ENCODE measurements at regions not wholly inside any gene's neighbourhood (a gene's known extent, or its start where the extent isn't known, plus 50 kb on each side); places are given as distances from the start of the nearest gene placed in this dataset.

- DNase-seq = no peak
- Histone ChIP-seq H3K4me3 (no peak overlapping the region), H3K36me3 (no peaks in the 10 kb centered on the region), H3K9me3 (replicated peaks) (peaks cover 24% of the 10 kb centered on the region), H3K27ac (replicated peaks) (no peak overlapping the region), H3K4me1 (no peaks in the 10 kb centered on the region), H3K27me3 (ENCODE audit: low read depth) (no peaks in the 10 kb centered on the region)
- no peak for TF ChIP-seq CTCF (IDR thresholded peaks at IDR 0.05; ENCODE audit: borderline replicate concordance)
- intact Hi-C loops (cut with micrococcal nuclease) = no loop called here
These were observed 856.3 kb downstream of the SUCLG1 start for GRCh38 chr2:83602753-83603152.

GRCh38 chr2:83596592-83597282, 862.3 kb downstream of the SUCLG1 start:
- Histone ChIP-seq H3K4me1 (no peaks in the 10 kb centered on the region), H3K27me3 (ENCODE audit: low read depth) (no peaks in the 10 kb centered on the region), H3K4me3 (no peak overlapping the region), H3K27ac (replicated peaks) (no peak overlapping the region), H3K36me3 (no peaks in the 10 kb centered on the region), H3K9me3 (replicated peaks) (peaks cover 9% of the 10 kb centered on the region)
- no peak for DNase-seq
- intact Hi-C loops (cut with micrococcal nuclease) = no loop called here
- no peak for TF ChIP-seq CTCF (IDR thresholded peaks at IDR 0.05; ENCODE audit: borderline replicate concordance)

- TF ChIP-seq CTCF (IDR thresholded peaks at IDR 0.05; ENCODE audit: borderline replicate concordance) = no peak
- no peaks in the 10 kb centered on the region for H3K27me3 ChIP-seq (ENCODE audit: low read depth)
- H3K4me3 ChIP-seq = no peak overlapping the region
- intact Hi-C loops (cut with micrococcal nuclease) = no loop called here
- H3K4me1 ChIP-seq = no peaks in the 10 kb centered on the region
- no peak for DNase-seq
- H3K27ac ChIP-seq (replicated peaks) = no peak overlapping the region
- no peaks in the 10 kb centered on the region for H3K36me3 ChIP-seq
- peaks cover 9% of the 10 kb centered on the region for H3K9me3 ChIP-seq (replicated peaks)
These were observed 863.2 kb downstream of the SUCLG1 start for GRCh38 chr2:83595926-83596325.

- DNase-seq = no peak
- H3K9me3 ChIP-seq (replicated peaks) = peaks cover 9% of the 10 kb centered on the region
- H3K36me3 ChIP-seq = no peaks in the 10 kb centered on the region
- no peaks in the 10 kb centered on the region for H3K27me3 ChIP-seq (ENCODE audit: low read depth)
- no peak for TF ChIP-seq CTCF (IDR thresholded peaks at IDR 0.05; ENCODE audit: borderline replicate concordance)
- no peaks in the 10 kb centered on the region for H3K4me1 ChIP-seq
- intact Hi-C loops (cut with micrococcal nuclease) = no loop called here
- H3K4me3 ChIP-seq = no peak overlapping the region
- no peak overlapping the region for H3K27ac ChIP-seq (replicated peaks)
These were observed 863.9 kb downstream of the SUCLG1 start for GRCh38 chr2:83595121-83595690.

- Histone ChIP-seq H3K4me1 (no peaks in the 10 kb centered on the region), H3K36me3 (no peaks in the 10 kb centered on the region), H3K27ac (replicated peaks) (no peak overlapping the region), H3K4me3 (no peak overlapping the region), H3K9me3 (replicated peaks) (peaks cover 8% of the 10 kb centered on the region), H3K27me3 (ENCODE audit: low read depth) (no peaks in the 10 kb centered on the region)
- intact Hi-C loops (cut with micrococcal nuclease) = no loop called here
- TF ChIP-seq CTCF (IDR thresholded peaks at IDR 0.05; ENCODE audit: borderline replicate concordance) = no peak
- DNase-seq = no peak
These were observed 864.6 kb downstream of the SUCLG1 start for GRCh38 chr2:83594241-83595120.

Measured in left ventricle myocardium inferior (tissue), 1 donor.